Skeletal muscle tissue (tissue), 3 donors: ENCODE measurements at regions not wholly inside any gene's neighbourhood (a gene's known extent, or its start where the extent isn't known, plus 50 kb on each side); places are given as distances from the start of the nearest gene placed in this dataset.

Source experiments
- H3K27ac ChIP-seq: one replicate; pipeline ENCODE4 v1.7.0; 2013; ENCODE audit warnings: mild to moderate bottlenecking, low read depth, low read length, inconsistent platforms
- H3K27me3 ChIP-seq, 3 donors: one replicate each; pipeline ENCODE4 v1.7.0; 2013; ENCODE audit warnings: low read length in 3 of 3; ENCODE audit not compliant: control insufficient read depth in 3 of 3, insufficient read depth in 3 of 3
- H3K36me3 ChIP-seq, 3 donors: one replicate each; pipeline ENCODE4 v1.7.0; 2013; ENCODE audit warnings: low read length in 3 of 3; ENCODE audit not compliant: control insufficient read depth in 3 of 3, insufficient read depth in 3 of 3
- H3K4me1 ChIP-seq, 3 donors: one replicate each; pipeline ENCODE4 v1.7.0; 2013; ENCODE audit warnings: low read length in 3 of 3, mild to moderate bottlenecking in 3 of 3; ENCODE audit not compliant: control insufficient read depth in 3 of 3, insufficient read depth in 3 of 3
- H3K4me3 ChIP-seq, 3 donors: one replicate each; pipeline ENCODE4 v1.7.0; 2013; ENCODE audit warnings: low read length in 3 of 3
- H3K9ac ChIP-seq, 3 donors: one replicate each; pipeline ENCODE4 v1.7.0; 2013; ENCODE audit warnings: low read length in 3 of 3, mild to moderate bottlenecking in 3 of 3, moderate library complexity in 2 of 3, low read depth in 1 of 3
- H3K9me3 ChIP-seq, 3 donors: one replicate each; pipeline ENCODE4 v1.7.0; 2013; ENCODE audit warnings: low read length in 3 of 3; ENCODE audit not compliant: control insufficient read depth in 3 of 3
- donor health status: Osteomylitis.

GRCh38 chr13:30359991-30360390 lies 52.6 kb upstream of the KATNAL1 start:
- peaks cover 0 to 14% (median 2%) of the 10 kb centered on the region in 3 donors for H3K4me1 ChIP-seq
- H3K27ac ChIP-seq, result no peak overlapping the region
- no peaks in the 10 kb centered on the region for H3K9me3 ChIP-seq
- H3K27me3 ChIP-seq, result no peaks in the 10 kb centered on the region
- H3K4me3 ChIP-seq, result no peak overlapping the region
- H3K9ac ChIP-seq, result no peak overlapping the region
- no peaks in the 10 kb centered on the region for H3K36me3 ChIP-seq

- peaks cover 0 to 12% (median 4%) of the 10 kb centered on the region in 3 donors for H3K4me1 ChIP-seq
These were observed 53.2 kb upstream of the KATNAL1 start for GRCh38 chr13:30360586-30360985.

GRCh38 chr13:30362005-30362788 lies 54.8 kb upstream of the KATNAL1 start:
- H3K27ac ChIP-seq, result no peak overlapping the region

More at GRCh38 chr13:30360586-30360985, 53.2 kb upstream of the KATNAL1 start:
- no peak overlapping the region for H3K4me3 ChIP-seq
- H3K36me3 ChIP-seq, result no peaks in the 10 kb centered on the region
- no peaks in the 10 kb centered on the region for H3K9me3 ChIP-seq
- no peak overlapping the region for H3K27ac ChIP-seq
- no peaks in the 10 kb centered on the region for H3K27me3 ChIP-seq
- no peak overlapping the region for H3K9ac ChIP-seq

GRCh38 chr13:30362869-30363268 lies 55.5 kb upstream of the KATNAL1 start:
- H3K9me3 ChIP-seq, result no peaks in the 10 kb centered on the region
- peaks cover 0 to 9% (median 2%) of the 10 kb centered on the region in 3 donors for H3K4me1 ChIP-seq
- peak overlapping the region; percentile 8 for H3K27ac ChIP-seq
- H3K4me3 ChIP-seq, result no peak overlapping the region
- H3K27me3 ChIP-seq, result no peaks in the 10 kb centered on the region
- no peaks in the 10 kb centered on the region for H3K36me3 ChIP-seq
- no peak overlapping the region for H3K9ac ChIP-seq

More at GRCh38 chr13:30362005-30362788, 54.8 kb upstream of the KATNAL1 start:
- no peaks in the 10 kb centered on the region for H3K36me3 ChIP-seq
- H3K9ac ChIP-seq, result no peak overlapping the region
- H3K4me3 ChIP-seq, result no peak overlapping the region
- H3K4me1 ChIP-seq, result peaks cover 0 to 9% (median 2%) of the 10 kb centered on the region in 3 donors
- no peaks in the 10 kb centered on the region for H3K27me3 ChIP-seq
- no peaks in the 10 kb centered on the region for H3K9me3 ChIP-seq

- Histone ChIP-seq H3K27ac (no peak overlapping the region), H3K27me3 (no peaks in the 10 kb centered on the region), H3K4me1 (peaks cover 0 to 9% (median 2%) of the 10 kb centered on the region in 3 donors), H3K4me3 (no peak overlapping the region), H3K9ac (no peak overlapping the region), H3K9me3 (no peaks in the 10 kb centered on the region), H3K36me3 (no peaks in the 10 kb centered on the region)
These were observed 56.4 kb upstream of the KATNAL1 start for GRCh38 chr13:30363725-30364124.

GRCh38 chr13:30364133-30364532 lies 56.8 kb upstream of the KATNAL1 start:
- no peak overlapping the region for H3K4me3 ChIP-seq
- H3K9me3 ChIP-seq, result no peaks in the 10 kb centered on the region
- H3K27ac ChIP-seq, result peak overlapping the region; percentile 33
- peaks cover 0 to 9% (median 2%) of the 10 kb centered on the region in 3 donors for H3K4me1 ChIP-seq
- H3K9ac ChIP-seq, result no peak overlapping the region
- H3K27me3 ChIP-seq, result no peaks in the 10 kb centered on the region
- no peaks in the 10 kb centered on the region for H3K36me3 ChIP-seq

- H3K9me3 ChIP-seq, result no peaks in the 10 kb centered on the region
- peak overlapping the region; percentile 33 for H3K27ac ChIP-seq
- H3K4me3 ChIP-seq, result no peak overlapping the region
- H3K36me3 ChIP-seq, result no peaks in the 10 kb centered on the region
- no peak overlapping the region for H3K9ac ChIP-seq
- peaks cover 0 to 9% (median 2%) of the 10 kb centered on the region in 3 donors for H3K4me1 ChIP-seq
- no peaks in the 10 kb centered on the region for H3K27me3 ChIP-seq
These were observed 57.4 kb upstream of the UBE2L5 start for GRCh38 chr13:30364876-30365275.

GRCh38 chr13:30366088-30366487 lies 56.2 kb upstream of the UBE2L5 start:
- Histone ChIP-seq H3K4me3 (no peak overlapping the region), H3K27ac (no peak overlapping the region), H3K36me3 (no peaks in the 10 kb centered on the region), H3K9ac (no peak overlapping the region), H3K9me3 (no peaks in the 10 kb centered on the region), H3K4me1 (peaks cover 0 to 9% (median 2%) of the 10 kb centered on the region in 3 donors), H3K27me3 (no peaks in the 10 kb centered on the region)

- Histone ChIP-seq H3K36me3 (no peaks in the 10 kb centered on the region), H3K4me1 (peaks cover 3 to 6% (median 6%) of the 10 kb centered on the region in 3 donors), H3K4me3 (no peak overlapping the region), H3K9ac (no peak overlapping the region), H3K9me3 (no peaks in the 10 kb centered on the region), H3K27me3 (no peaks in the 10 kb centered on the region), H3K27ac (no peak overlapping the region)
These were observed 55.0 kb upstream of the UBE2L5 start for GRCh38 chr13:30367296-30367695.

- Histone ChIP-seq H3K4me3 (no peak overlapping the region), H3K9me3 (no peaks in the 10 kb centered on the region), H3K4me1 (peaks cover 0 to 6% (median 3%) of the 10 kb centered on the region in 3 donors), H3K27ac (no peak overlapping the region), H3K36me3 (no peaks in the 10 kb centered on the region), H3K27me3 (no peaks in the 10 kb centered on the region), H3K9ac (no peak overlapping the region)
These were observed 52.1 kb upstream of the UBE2L5 start for GRCh38 chr13:30370146-30370545.
